ENCODE measurements at regions not wholly inside any gene's neighbourhood (a gene's known extent, or its start where the extent isn't known, plus 50 kb on each side); places are given as distances from the start of the nearest gene placed in this dataset.

DNA sequence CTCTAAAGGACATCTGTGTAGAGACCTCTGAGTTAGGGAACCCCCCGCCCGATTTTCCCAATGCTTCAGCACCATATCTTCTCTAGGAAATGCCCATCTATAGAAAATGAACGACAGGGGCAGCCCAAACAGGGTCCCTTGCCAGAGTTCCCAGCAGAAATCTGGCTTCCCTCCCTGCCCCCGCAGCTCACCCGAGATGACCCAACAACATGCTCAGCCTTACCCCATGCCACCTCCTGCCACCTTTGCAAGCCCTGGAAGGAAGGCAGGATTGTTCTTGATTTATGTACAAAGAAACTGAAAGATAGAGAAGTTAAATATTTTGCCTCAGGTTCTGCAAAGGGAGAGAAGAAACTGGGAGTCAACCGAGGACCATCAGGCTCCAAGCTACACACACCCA, 105.6 kb upstream of the UQCRFS1 start:
- TF ChIP-seq, protein P1, sequence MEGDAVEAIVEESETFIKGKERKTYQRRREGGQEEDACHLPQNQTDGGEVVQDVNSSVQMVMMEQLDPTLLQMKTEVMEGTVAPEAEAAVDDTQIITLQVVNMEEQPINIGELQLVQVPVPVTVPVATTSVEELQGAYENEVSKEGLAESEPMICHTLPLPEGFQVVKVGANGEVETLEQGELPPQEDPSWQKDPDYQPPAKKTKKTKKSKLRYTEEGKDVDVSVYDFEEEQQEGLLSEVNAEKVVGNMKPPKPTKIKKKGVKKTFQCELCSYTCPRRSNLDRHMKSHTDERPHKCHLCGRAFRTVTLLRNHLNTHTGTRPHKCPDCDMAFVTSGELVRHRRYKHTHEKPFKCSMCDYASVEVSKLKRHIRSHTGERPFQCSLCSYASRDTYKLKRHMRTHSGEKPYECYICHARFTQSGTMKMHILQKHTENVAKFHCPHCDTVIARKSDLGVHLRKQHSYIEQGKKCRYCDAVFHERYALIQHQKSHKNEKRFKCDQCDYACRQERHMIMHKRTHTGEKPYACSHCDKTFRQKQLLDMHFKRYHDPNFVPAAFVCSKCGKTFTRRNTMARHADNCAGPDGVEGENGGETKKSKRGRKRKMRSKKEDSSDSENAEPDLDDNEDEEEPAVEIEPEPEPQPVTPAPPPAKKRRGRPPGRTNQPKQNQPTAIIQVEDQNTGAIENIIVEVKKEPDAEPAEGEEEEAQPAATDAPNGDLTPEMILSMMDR (IDR thresholded peaks at IDR 0.05): no peak
- TF ChIP-seq POLR2A (IDR thresholded peaks at IDR 0.05): no peak
- TF ChIP-seq EP300 (IDR thresholded peaks at IDR 0.05): no peak
